Hepatocyte (in vitro differentiated cells): ENCODE measurements at regions not wholly inside any gene's neighbourhood (a gene's known extent, or its start where the extent isn't known, plus 50 kb on each side); places are given as distances from the start of the nearest gene placed in this dataset.

Experiments
- CTCF ChIP-seq: fragments of 200-600 bp; sonication (generic); IDR thresholded peaks from 2 replicates; pipeline ENCODE4 v1.5.1; 2016; ENCODE audit warnings: antibody characterized with exemption, mild to moderate bottlenecking; ENCODE audit not compliant: poor library complexity
- EZH2 ChIP-seq: fragments of 200-600 bp; sonication (generic); IDR thresholded peaks from 2 replicates; pipeline ENCODE4 v1.6.1; 2016; ENCODE audit warnings: antibody characterized with exemption, mild to moderate bottlenecking, borderline replicate concordance
- EZH2phosphoT487 ChIP-seq: fragments of 200-600 bp; sonication (generic); IDR thresholded peaks from one replicate; pipeline ENCODE4 v1.6.1; 2018; ENCODE audit warnings: antibody characterized with exemption, mild to moderate bottlenecking, low read depth, moderate library complexity; ENCODE audit not compliant: unreplicated experiment, severe bottlenecking

- TF ChIP-seq EZH2phosphoT487: no peak
- TF ChIP-seq CTCF: no peak
- no peak for TF ChIP-seq EZH2
These were observed 209.8 kb upstream of the SEMA3D start for GRCh38 chr7:85396676-85397075.
